Testis (tissue), 2 donors: ENCODE measurements at regions not wholly inside any gene's neighbourhood (a gene's known extent, or its start where the extent isn't known, plus 50 kb on each side); places are given as distances from the start of the nearest gene placed in this dataset.

ENCODE experiments used
- POLR2A ChIP-seq: fragments of 450-650 bp; IDR thresholded peaks from one replicate; pipeline ENCODE4 v1.6.1; 2017; ENCODE audit warnings: antibody characterized with exemption, mild to moderate bottlenecking, moderate library complexity
- TF ChIP-seq, protein P1 (sequence below), 3 experiments: fragments of 450-650 bp in 2 of 3; fragments of 200-600 bp in 1 of 3; sonication (generic) in 1 of 3; IDR thresholded peaks; one replicate each; pipeline ENCODE4 v1.5.1; 2016 to 2019; ENCODE audit warnings: antibody characterized with exemption in 3 of 3, mild to moderate bottlenecking in 2 of 3, moderate library complexity in 1 of 3

DNA sequence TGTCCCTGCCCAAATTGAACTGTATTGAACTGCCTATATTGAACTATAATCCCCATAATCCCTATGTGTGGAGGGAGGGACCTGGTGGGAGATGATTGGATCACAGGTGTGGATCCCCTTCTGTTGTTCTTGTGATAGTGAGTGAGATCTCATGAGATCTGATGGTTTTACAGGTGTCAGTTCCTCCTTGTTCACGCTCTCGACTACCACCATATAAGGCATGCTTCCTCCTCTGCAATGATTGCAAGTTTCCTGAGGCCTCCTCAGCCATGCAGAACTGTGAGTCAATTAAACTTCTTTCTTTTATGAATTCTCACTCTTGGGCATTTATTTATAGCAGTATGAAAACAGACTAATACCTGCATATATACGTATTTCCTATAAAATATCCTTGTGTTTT lies 206.5 kb upstream of the PDGFD start:
- TF ChIP-seq, protein P1, sequence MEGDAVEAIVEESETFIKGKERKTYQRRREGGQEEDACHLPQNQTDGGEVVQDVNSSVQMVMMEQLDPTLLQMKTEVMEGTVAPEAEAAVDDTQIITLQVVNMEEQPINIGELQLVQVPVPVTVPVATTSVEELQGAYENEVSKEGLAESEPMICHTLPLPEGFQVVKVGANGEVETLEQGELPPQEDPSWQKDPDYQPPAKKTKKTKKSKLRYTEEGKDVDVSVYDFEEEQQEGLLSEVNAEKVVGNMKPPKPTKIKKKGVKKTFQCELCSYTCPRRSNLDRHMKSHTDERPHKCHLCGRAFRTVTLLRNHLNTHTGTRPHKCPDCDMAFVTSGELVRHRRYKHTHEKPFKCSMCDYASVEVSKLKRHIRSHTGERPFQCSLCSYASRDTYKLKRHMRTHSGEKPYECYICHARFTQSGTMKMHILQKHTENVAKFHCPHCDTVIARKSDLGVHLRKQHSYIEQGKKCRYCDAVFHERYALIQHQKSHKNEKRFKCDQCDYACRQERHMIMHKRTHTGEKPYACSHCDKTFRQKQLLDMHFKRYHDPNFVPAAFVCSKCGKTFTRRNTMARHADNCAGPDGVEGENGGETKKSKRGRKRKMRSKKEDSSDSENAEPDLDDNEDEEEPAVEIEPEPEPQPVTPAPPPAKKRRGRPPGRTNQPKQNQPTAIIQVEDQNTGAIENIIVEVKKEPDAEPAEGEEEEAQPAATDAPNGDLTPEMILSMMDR (IDR thresholded peaks at IDR 0.05), result no peak
- no peak for TF ChIP-seq POLR2A
